Activated CD4-positive, alpha-beta T cell treated with anti-CD3 and anti-CD28 coated beads, Interleukin-2, amount 10 ng/mL, durations not matched to agents 24 days and 14 days (primary cell): ENCODE measurements at regions not wholly inside any gene's neighbourhood (a gene's known extent, or its start where the extent isn't known, plus 50 kb on each side); places are given as distances from the start of the nearest gene placed in this dataset.
"Not testable (repeated sequence)": the region's sequence is repeated elsewhere in the genome, so short reads cannot be mapped to it uniquely, and the experiment has no call there.

Experiments
- DNase-seq: peaks from one replicate; pipeline ENCODE4 v3.0.0; 2022
- H3K27ac Mint-ChIP-seq: one replicate; pipeline ENCODE4 v1.8.0; 2022; ENCODE audit warnings: mild to moderate bottlenecking, mixed read lengths
- H3K27me3 Mint-ChIP-seq: one replicate; pipeline ENCODE4 v1.8.0; 2022; ENCODE audit warnings: mixed read lengths
- H3K36me3 Mint-ChIP-seq: one replicate; pipeline ENCODE4 v1.8.0; 2022; ENCODE audit warnings: low read depth, mild to moderate bottlenecking, mixed read lengths
- H3K4me1 Mint-ChIP-seq: one replicate; pipeline ENCODE4 v1.8.0; 2021; ENCODE audit warnings: mixed read lengths
- H3K4me3 Mint-ChIP-seq: one replicate; pipeline ENCODE4 v1.8.0; 2022; ENCODE audit warnings: mild to moderate bottlenecking, moderate library complexity, mixed read lengths
- H3K9me3 Mint-ChIP-seq: one replicate; pipeline ENCODE4 v1.8.0; 2021; ENCODE audit warnings: mixed read lengths
- intact Hi-C: fragments of 100-400 bp; cut with micrococcal nuclease; formaldehyde crosslinking; loops from one replicate; pipeline ENCODE4 v1.15.1; 2023

- H3K9me3 Mint-ChIP-seq: peaks cover 3% of the 10 kb centered on the region
- no peak for DNase-seq
- H3K36me3 Mint-ChIP-seq: no peaks in the 10 kb centered on the region
- H3K4me3 Mint-ChIP-seq: no peak overlapping the region
- no peaks in the 10 kb centered on the region for H3K27me3 Mint-ChIP-seq
- intact Hi-C loops: no loop called here
- no peak overlapping the region for H3K27ac Mint-ChIP-seq
- peaks cover 15% of the 10 kb centered on the region for H3K4me1 Mint-ChIP-seq
Measured at GRCh38 chr13:33671560-33671959, 146.4 kb upstream of the RFC3 start.

DNA sequence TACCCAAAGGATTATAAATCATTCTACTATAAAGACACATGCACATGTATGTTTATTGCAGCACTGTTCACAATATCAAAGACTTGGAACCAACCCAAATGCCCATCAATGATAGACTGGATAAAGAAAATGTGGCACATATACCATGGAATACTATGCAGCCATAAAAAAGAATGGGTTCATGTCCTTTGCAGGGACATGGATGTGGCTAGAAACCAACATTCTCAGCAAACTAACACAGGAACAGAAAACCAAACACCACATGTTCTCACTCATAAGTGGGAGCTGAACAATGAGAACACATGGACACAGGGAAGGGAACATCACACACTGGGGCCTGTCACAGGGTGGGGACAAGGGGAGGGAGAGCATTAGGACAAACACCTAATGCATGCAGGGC lies 145.9 kb upstream of the RFC3 start:
- H3K4me3 Mint-ChIP-seq, H3K9me3 Mint-ChIP-seq, H3K27me3 Mint-ChIP-seq, DNase-seq, H3K36me3 Mint-ChIP-seq, H3K27ac Mint-ChIP-seq, intact Hi-C loops: not testable (repeated sequence)
- H3K4me1 Mint-ChIP-seq: peaks cover 16% of the 10 kb centered on the region

DNA sequence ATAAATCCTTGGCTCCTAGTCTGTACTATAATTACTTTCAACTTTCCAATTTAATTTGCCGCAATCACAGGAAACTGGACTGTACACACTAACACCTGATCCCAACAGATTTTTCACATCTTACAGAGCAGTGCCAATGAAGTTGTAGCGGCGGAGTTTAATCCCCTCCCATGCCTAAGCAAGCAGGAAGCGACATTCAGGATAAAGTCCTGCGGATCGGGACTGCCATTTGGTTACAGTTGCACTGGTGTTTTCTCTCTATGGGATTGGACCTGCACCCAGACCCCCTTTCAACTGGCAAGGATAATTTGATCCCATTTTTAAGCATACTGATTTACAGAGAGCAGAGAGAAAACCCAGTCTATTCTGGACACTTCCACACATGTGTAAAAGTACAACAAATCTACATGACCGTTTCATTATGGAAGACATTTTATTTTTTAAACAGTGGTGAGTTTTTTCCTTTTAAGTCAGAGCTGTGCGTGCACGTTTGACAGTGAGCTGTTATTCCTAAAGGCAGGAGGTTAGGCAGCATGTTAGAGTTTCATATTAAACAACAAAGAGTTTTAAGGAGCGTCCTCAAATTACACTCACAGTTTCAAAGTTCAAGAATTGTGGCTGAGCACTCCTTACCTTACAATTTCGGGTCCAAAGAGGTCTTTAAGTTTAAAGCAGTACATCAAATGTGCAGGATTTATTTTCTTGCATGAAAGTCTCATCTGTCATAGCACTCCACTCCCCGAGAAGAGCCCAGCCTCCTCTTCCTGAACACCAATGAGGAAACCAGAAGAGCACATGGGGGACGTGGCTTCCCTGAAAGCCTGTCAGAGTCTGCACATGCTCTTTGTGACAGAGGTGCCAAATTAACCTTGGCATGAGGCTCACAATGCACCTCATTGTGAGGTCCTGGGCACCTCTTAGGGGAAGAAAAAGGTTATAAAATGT lies 141.6 kb upstream of the RFC3 start:
- Mint-ChIP-seq H3K27me3 (no peaks in the 10 kb centered on the region), H3K4me3 (peak overlapping the region; percentile 23), H3K27ac (no peak overlapping the region), H3K9me3 (peaks cover 7% of the 10 kb centered on the region), H3K4me1 (peaks cover 26% of the 10 kb centered on the region), H3K36me3 (peaks cover 2% of the 10 kb centered on the region)
- peak; percentile 59 for DNase-seq
- intact Hi-C loops: loop anchor here (5.0 kb wide), 1 partner anchor 141 kb away; the partner anchor contains the start of gene RFC3

GRCh38 chr13:33677215-33677614 lies 140.7 kb upstream of the RFC3 start:
- intact Hi-C loops: loop anchor here (5.0 kb wide), 1 partner anchor 140 kb away; the partner anchor contains the start of gene RFC3
- Mint-ChIP-seq H3K4me3 (no peak overlapping the region), H3K27ac (peak overlapping the region; percentile 47), H3K27me3 (no peaks in the 10 kb centered on the region), H3K9me3 (peaks cover 5% of the 10 kb centered on the region), H3K36me3 (peaks cover 2% of the 10 kb centered on the region), H3K4me1 (peaks cover 26% of the 10 kb centered on the region)
- no peak for DNase-seq

DNA sequence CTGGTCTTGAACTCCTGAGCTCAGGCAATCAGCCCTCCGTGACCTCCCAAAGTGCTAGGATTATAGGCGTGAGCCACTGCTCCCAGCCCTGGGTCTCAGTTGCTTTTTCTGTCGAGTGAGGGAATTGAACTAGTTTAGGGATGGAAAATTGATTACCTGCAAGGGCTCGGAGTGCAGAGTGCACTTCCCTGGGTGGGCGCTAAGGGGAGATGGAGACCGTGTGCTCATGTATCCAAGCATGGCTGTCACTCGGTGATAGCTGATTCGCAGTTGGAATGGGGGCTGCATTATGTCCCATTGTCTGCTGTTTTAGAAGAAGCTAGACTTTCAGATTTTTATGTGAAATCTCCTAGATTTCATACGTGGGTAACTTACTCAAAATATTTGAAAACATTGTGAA lies 139.9 kb upstream of the RFC3 start:
- intact Hi-C loops: loop anchor here (2.0 to 5.0 kb wide), 2 partner anchors 139 to 1139 kb away; partner anchors contain the start of genes N4BP2L2 and RFC3
- Mint-ChIP-seq H3K36me3 (peaks cover 2% of the 10 kb centered on the region), H3K9me3 (peaks cover 5% of the 10 kb centered on the region), H3K4me3 (no peak overlapping the region), H3K4me1 (peaks cover 26% of the 10 kb centered on the region), H3K27me3 (no peaks in the 10 kb centered on the region), H3K27ac (no peak overlapping the region)
- DNase-seq: no peak

- Mint-ChIP-seq H3K27me3 (no peaks in the 10 kb centered on the region), H3K27ac (peak overlapping the region; percentile 92), H3K9me3 (peaks cover 5% of the 10 kb centered on the region), H3K36me3 (peaks cover 2% of the 10 kb centered on the region), H3K4me1 (peaks cover 26% of the 10 kb centered on the region), H3K4me3 (peak overlapping the region; percentile 43)
- DNase-seq: peak; percentile 88
- intact Hi-C loops: loop anchor here (1.0 to 5.0 kb wide), 7 partner anchors 40 to 1140 kb away; partner anchors contain the start of genes N4BP2L2 and RFC3
Measured at GRCh38 chr13:33678906-33679657, 138.9 kb upstream of the RFC3 start.

DNA sequence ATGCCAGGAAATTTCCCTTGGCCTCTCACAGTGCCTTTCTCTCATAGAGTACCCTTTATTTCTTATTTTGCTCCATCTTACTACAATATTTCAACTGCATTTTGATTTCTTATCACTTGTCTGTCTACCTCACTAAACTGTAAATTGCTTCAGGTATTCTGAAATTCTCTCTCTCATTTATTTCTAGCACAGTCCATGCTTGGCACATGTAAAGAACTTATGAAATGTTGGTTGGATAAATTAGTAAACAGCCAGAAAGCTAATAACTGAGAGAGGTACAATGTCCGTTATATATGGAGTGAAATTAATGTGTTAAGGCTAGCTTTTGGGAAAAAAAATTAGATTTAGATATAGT lies 138.3 kb upstream of the RFC3 start:
- Mint-ChIP-seq H3K4me1 (peaks cover 26% of the 10 kb centered on the region), H3K4me3 (peak overlapping the region; percentile 43), H3K27me3 (no peaks in the 10 kb centered on the region), H3K36me3 (peaks cover 2% of the 10 kb centered on the region), H3K27ac (peak overlapping the region; percentile 92), H3K9me3 (peaks cover 5% of the 10 kb centered on the region)
- no peak for DNase-seq
- intact Hi-C loops: loop anchor here (1.0 to 5.0 kb wide), 7 partner anchors 40 to 1141 kb away; partner anchors contain the start of genes N4BP2L2 and RFC3

DNA sequence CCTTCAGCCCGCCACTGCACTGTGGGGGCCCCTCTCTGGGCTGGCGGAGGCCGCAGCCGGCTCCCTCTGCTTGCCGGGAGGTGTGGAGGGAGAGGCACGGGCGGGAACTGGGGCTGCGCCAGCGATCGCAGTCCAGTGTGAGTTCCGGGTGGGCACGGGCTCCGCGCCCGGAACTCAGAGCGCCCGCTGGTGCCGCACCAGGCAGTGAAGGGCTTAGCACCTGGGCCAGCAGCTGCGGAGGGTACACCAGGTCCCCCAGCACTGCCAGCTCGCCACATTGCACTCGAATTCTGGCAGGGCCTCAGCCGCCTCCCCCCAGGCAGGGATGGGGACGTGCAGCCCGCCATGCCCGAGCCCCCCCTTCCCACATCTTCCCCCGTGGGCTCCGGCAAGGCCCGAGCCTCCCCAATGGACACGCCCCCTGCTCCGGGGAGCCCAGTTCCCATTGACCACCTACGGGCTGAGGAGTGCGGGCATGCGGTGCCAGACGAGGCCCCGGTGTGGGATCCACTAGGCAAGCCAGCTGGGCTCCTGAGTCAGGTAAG lies 135.9 kb upstream of the RFC3 start:
- H3K4me3 Mint-ChIP-seq: no peak overlapping the region
- peaks cover 18% of the 10 kb centered on the region for H3K4me1 Mint-ChIP-seq
- DNase-seq: no peak
- H3K9me3 Mint-ChIP-seq: peaks cover 12% of the 10 kb centered on the region
- no peak overlapping the region for H3K27ac Mint-ChIP-seq
- no peaks in the 10 kb centered on the region for H3K27me3 Mint-ChIP-seq
- H3K36me3 Mint-ChIP-seq: peaks cover 2% of the 10 kb centered on the region
- intact Hi-C loops: no loop called here

DNA sequence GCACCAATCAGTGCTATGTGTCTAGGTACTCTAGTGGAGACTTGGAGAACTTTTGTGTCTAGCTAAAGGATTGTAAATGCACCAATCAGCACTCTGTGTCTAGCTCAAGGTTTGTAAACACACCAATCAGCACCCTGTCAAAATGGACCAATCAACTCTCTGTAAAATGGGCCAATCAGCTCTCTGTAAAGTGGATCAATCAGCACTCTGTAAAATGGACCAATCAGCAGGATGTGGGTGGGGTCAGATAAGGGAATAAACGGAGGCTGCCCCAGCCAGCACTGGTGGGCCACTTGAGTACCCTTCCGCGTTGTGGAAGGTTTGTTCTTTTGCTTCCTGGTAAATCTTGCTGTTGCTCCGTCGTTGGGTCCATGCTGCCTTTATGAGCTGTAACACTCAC lies 135.3 kb upstream of the RFC3 start:
- H3K27ac Mint-ChIP-seq, DNase-seq, H3K4me3 Mint-ChIP-seq, H3K27me3 Mint-ChIP-seq, intact Hi-C loops, H3K36me3 Mint-ChIP-seq: not testable (repeated sequence)
- Mint-ChIP-seq H3K4me1 (peaks cover 13% of the 10 kb centered on the region), H3K9me3 (peaks cover 12% of the 10 kb centered on the region)

GRCh38 chr13:33683376-33683775 lies 134.6 kb upstream of the RFC3 start:
- Mint-ChIP-seq H3K27ac (no peak overlapping the region), H3K36me3 (peaks cover 2% of the 10 kb centered on the region), H3K4me1 (peaks cover 11% of the 10 kb centered on the region), H3K4me3 (no peak overlapping the region), H3K9me3 (peaks cover 12% of the 10 kb centered on the region), H3K27me3 (no peaks in the 10 kb centered on the region)
- no peak for DNase-seq
- intact Hi-C loops: no loop called here

- no peaks in the 10 kb centered on the region for H3K27me3 Mint-ChIP-seq
- intact Hi-C loops: no loop called here
Measured at GRCh38 chr13:33684874-33685273, 133.1 kb upstream of the RFC3 start.

DNA sequence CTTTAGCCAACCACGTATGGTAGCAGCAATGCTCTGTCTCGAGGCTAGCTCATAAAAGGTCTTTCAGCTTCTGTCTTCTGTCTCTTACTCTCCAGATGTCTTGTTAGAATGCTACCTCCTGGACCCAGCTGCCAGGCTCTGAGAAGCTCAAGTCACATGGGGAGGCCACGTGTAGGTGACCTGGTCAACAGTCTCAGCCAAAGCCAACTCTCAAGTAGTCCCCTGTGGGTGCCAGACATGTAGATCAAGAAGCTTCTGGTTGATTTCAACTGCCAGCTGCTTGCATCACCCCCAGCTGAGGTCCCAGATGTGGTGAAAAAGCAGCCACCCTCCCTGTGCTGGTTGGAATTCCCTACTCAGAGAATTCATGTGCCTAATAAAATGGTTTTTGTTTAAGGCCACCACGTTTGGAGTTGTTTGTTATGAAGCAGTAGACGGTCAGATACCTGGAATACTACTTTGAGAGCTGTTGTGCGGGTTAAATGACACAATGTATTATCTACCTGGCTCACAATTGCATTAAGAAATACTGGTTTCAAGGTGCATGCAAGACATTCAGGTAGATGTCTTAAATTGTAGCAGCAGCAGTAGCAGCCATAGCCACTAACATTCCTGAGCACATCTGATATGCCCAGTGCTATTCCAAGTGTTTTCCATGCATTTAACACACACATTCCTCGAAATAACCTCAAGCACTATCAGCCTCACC lies 131.0 kb upstream of the RFC3 start:
- Mint-ChIP-seq H3K36me3 (no peaks in the 10 kb centered on the region), H3K27ac (no peak overlapping the region), H3K9me3 (peaks cover 7% of the 10 kb centered on the region), H3K4me1 (no peaks in the 10 kb centered on the region), H3K27me3 (no peaks in the 10 kb centered on the region), H3K4me3 (no peak overlapping the region)
- intact Hi-C loops: no loop called here
- DNase-seq: no peak

More at GRCh38 chr13:33684874-33685273, 133.1 kb upstream of the RFC3 start:
- Mint-ChIP-seq H3K4me3 (no peak overlapping the region), H3K9me3 (peaks cover 12% of the 10 kb centered on the region), H3K27ac (no peak overlapping the region), H3K4me1 (no peaks in the 10 kb centered on the region), H3K36me3 (peaks cover 2% of the 10 kb centered on the region)
- DNase-seq: no peak

DNA sequence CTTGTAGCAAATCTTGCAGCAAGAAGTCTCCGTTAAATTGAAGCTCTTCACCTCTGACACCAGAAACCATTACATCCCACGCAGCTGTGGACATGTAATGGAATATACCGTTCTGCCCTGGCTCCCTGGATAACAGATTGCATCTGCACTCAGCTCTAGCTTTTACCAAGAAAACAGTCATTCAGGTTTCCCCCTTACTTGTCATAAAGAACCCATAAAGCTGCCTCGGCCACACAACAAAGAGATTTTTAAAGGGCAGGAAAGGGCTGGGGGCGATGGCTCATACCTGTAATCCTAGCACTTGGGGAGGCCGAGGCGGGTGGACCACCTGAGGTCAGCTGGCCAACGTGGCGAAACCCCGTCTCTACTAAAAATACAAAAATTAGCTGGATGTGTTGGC lies 127.6 kb upstream of the RFC3 start:
- Mint-ChIP-seq H3K9me3 (peaks cover 6% of the 10 kb centered on the region), H3K4me1 (no peaks in the 10 kb centered on the region), H3K27me3 (no peaks in the 10 kb centered on the region), H3K4me3 (no peak overlapping the region), H3K36me3 (no peaks in the 10 kb centered on the region), H3K27ac (no peak overlapping the region)
- no peak for DNase-seq
- intact Hi-C loops: no loop called here
